NCI-H748 (cell line): ENCODE measurements at regions not wholly inside any gene's neighbourhood (a gene's known extent, or its start where the extent isn't known, plus 50 kb on each side); places are given as distances from the start of the nearest gene placed in this dataset.

Experiments used
- DNase-seq: peaks from one replicate; lab custom pipeline; 2025; ENCODE audit not compliant: unreplicated experiment; lab: John Stamatoyannopoulos, UW

GRCh38 chr7:97466071-97466470 lies 265.8 kb upstream of the TAC1 start:
- DNase-seq: no peak

GRCh38 chr7:97466999-97467740 lies 264.7 kb upstream of the TAC1 start:
- no peak for DNase-seq

GRCh38 chr7:97468493-97468892 lies 263.4 kb upstream of the TAC1 start:
- DNase-seq: no peak

- no peak for DNase-seq
Measured at GRCh38 chr7:97470726-97471125, 261.2 kb upstream of the TAC1 start.

DNA sequence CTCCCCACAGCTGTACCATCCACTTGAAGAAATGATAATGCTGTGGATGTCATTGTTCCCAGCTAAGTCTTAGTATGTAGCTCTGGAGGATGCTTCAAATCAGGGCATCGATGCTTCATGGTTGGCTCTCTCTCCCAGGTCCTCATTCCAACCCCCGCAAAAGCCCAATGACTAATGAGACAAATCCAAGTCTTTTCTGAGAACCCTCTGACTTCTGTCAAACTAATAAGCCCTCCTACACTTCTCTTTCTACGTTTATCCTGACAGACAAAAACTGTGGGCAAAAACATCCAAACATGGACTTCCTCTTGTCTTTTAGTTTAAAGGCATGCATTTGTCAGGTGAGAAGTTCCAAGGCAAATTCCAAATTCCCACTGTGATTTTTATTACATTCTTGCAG lies 260.4 kb upstream of the TAC1 start:
- no peak for DNase-seq

DNA sequence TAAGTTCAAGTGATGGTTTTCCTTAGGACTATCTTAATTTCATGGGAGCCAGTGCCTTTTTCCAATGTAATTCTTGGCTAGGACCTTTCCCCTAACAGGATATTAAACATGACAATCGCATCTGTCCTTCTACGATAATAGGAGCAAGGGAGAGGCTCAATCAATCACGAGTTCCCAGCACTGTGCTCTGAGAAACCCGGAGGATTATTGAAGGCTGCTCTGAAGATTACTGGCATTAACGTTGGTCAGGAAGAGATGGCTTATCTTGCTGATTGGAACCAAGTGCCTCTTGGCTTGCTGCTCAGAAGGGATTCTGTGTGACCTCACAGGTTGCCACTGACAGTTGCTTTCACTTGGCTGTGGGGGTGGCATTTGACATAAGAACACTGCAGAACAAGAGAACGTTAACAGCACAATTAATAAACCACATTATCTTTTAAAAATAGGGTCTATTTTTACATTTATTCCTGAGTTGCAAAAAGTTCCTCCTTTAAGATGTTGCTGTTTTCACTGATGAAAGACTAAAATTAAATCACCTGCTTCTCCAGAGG lies 252.1 kb upstream of the TAC1 start:
- no peak for DNase-seq

- no peak for DNase-seq
Measured at GRCh38 chr7:97480772-97481390, 251.0 kb upstream of the TAC1 start.

DNA sequence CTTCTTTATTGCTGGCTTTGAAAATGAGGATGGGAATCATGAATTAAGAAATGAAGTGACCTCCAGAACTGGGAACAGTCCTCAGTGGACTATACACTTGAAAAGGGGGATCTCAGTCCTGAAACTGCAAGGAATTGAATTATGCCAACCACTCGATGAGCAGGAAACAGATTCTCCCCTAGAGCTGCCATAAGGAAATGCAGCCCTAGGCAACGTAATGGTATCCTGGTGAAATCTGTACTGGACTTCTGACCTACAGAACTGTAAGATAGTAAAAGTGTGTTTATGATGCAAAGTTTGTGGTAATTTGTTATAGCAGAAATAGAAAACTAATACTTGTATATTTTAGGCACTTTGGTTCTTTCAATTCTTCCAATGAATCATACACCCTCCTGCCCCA lies 236.4 kb upstream of the TAC1 start:
- DNase-seq: no peak

DNA sequence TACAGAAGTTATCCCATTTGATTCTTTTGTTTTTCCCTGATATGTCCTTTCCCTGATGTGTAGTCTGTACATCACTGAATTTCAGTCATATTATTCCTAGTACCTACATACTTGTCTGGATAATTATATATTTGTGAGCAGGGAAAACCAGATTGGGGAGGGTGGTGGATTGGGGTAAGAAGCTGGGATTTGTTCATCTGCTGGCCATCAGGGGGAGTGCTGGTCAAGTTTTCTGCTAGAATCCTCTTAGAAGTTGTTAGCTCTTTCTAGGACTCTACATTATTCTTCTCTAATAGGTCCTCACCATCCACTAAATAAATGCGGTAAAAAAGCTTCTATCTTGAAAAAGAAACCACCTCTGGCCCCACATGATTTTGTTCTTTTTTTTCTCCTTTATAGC lies 232.7 kb upstream of the TAC1 start:
- peak; percentile 61 for DNase-seq

- no peak for DNase-seq
Measured at GRCh38 chr7:97503367-97504094, 228.4 kb upstream of the TAC1 start.

- no peak for DNase-seq
Measured at GRCh38 chr7:97506728-97507127, 225.2 kb upstream of the TAC1 start.

DNA sequence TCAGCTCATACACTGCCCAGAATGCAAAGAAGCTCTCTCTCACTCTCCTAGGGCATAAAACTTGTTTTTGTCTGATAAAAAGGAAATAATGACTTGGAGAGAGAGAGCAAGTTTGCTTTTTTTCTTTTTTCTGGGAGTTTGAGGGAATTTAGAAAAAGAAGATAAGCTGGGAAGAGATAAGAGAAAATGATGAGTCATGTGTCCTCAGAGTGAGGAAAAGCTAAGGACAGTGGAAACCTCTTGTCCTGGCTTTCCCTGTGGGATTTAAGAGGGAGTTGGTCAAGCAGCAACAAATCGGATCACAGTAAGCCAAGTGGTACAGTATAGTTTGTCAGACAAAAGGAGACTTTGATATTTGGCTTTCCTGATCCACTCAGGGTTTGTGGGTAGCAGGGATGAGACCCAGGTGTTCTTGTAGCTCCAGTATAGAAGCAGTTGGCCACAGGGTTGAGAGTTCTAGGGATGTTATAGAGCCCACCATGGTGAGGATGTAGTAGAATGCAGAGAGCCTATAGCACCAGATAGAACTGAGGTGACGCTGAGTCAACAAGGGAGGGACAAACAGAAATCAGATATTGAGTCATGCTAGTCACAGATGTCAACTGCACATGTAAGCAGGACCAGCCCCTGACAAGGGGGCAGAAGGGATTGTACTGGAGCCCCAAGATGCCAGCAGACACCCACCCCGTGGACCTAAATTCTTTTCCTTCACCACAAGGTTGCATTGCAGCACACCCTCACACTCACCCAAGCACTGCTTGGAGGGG lies 219.3 kb upstream of the TAC1 start:
- DNase-seq: no peak

DNA sequence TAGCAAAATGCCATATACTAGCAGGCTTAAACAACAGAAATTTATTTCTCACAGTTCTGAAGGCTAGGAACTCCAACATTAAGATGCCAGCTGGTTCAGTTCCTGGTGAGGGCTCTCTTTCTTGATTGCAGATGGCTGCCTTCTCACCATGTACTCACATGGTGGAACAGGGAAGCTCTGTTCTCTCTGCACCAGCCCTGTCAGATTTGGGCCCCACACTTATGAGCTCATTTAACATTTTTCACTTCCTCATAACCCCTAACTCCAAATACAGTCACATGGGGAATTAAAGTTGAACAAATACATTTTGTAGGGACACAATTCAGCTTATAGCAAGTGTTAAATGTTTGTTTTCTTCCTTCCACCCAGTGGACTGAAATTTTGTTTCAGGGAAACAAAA lies 218.6 kb upstream of the TAC1 start:
- DNase-seq: no peak

DNA sequence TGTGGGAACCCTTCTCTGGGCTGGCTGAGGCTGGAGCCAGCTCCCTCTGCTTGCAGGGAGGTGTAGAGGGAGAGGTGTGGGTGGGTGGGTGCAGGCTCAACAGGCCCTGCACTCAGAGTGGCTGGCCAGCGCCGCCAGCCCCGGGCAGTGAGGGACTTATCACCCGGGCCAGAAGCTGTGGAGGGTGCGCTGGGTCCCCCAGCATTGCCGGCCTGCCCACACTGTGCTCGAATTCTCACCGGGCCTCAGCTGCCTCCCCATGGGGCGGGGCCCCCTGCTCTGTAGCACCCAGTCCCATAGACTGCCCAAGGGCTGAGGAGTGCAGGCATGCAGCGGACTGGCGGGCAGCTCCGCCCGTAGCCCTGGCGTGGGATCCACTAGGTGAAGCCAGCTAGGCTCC lies 190.7 kb upstream of the TAC1 start:
- DNase-seq: no peak

DNA sequence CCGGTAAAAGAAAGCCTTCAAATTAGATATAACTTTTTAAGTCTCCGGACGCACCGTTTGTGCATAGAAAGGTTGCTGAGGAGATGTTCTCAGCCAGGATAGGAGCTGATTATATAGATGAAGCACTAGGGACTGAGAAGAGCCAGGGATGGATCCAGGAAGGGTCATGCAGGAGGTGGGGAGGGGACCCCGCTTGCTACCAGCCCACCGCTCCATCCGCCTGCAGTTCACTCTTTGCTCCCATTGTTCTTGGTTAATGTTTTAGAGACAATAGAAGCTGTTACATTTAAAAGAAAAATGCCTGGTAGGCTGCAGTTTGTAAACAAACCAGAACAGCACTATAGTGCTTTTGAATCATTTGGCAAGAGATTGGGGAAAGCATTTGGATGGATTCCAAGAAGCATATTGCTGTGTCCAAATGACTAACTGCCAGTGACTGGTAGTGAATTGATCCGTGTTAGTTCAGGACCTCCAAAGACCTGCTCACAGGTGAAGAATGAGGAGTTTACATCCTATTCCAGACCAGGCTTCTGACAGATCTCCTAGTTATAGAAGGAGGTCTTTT lies 175.9 kb upstream of the TAC1 start:
- peak; percentile 98 for DNase-seq

DNA sequence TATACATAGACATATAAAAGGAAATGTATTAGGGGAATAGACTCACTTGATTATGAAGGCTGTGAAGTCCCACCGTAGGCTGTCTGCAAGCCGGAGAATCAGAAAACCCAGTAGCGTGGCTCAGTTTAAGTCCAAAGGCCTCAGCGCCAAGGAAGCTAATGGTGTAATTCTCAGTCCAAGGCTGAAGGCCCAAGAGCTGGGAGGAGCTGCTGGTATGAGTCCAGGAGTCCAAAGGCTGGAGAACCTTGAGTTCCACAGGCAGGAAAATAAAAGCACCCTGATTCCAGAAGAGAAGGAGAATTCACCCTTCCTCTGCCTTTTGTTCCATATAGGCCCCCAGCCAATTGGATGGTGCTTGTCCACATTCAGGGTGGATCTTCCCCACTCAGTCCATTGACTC lies 166.2 kb upstream of the TAC1 start:
- DNase-seq: no peak

DNA sequence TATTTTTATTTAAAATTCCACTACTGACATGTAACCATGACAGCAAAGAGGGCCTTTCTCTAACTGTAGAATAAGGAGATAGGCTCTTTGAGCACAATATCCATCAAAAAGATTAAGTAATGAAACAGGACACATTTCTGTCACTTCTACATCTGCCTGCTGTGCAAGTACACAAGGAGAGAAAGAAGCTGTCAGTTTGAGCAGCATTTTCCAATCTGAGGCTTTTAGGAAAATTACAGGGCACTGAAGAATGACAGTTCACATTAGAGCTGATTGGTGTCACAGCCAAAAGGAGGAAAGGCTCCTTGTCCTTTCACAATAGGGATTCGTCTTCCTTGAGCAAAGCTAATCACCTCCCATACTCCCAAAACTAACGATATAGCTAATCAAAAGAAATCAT lies 158.8 kb upstream of the TAC1 start:
- DNase-seq: no peak

GRCh38 chr7:97576043-97576442 lies 155.8 kb upstream of the TAC1 start:
- no peak for DNase-seq

DNA sequence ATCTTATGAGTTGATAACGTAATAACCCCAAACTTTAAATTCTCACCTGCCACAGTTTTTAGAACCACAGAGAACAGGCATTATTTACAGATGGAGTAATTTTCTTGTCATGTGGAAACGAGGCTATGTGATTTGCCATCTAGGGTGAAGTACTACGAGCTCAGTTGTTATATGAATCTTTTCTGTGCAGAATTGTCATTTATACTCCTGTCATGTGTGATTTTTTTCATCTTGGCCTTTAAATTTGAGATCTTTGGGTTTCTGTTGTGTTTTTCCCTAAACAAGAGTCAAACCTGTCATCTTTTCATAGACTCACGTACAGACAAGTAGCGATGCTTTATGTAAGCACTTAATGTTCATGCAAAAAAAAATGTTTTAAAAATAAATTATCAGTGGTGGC lies 153.7 kb upstream of the TAC1 start:
- no peak for DNase-seq

DNA sequence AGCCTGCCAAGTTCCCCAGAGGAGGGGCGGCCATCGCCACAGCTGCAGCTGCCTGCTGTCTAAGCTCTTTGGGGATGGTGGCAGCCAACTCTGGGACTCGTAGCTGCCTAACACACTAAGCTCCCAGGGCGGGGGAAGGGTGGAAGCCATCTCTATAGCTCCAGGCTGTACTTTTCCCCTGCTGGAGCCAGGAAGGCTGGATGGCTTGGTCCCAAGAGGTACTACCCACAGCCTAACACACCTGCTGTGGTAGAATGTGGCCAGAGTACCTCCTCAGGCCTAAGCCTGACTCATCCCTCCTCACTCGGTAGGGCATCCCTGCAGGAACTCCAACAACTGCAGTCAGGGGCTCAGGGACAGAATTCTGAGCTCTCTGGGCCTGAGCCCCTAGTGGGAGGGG lies 151.7 kb upstream of the TAC1 start:
- DNase-seq: no peak

DNA sequence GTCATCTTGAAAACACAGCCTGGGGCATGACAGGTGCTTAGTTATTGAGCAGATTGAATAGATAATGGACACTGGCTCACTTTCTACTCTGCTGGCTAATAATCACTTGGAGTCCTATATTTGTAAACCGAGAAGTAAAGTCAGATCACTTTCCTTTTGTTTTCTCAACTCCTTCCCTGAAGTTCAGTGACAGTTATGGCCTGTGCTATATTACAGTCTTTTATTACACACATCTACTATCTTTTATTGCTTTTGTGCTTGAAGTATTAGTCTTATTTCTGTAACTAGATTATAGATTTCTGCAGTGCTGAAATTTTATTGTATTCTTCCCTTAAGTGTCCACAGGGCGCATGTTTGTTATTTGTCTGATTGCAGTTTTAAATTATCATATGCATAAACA lies 136.4 kb upstream of the TAC1 start:
- DNase-seq: no peak
